Trophoblast cell (in vitro differentiated cells and primary cell): ENCODE measurements at regions not wholly inside any gene's neighbourhood (a gene's known extent, or its start where the extent isn't known, plus 50 kb on each side); places are given as distances from the start of the nearest gene placed in this dataset.
"Not testable (repeated sequence)": the region's sequence is repeated elsewhere in the genome, so short reads cannot be mapped to it uniquely, and the experiment has no call there.

Experiments used
- DNase-seq, 2 donors: peaks; one replicate each; pipeline ENCODE4 v3.0.0-alpha.2; 2016
- H2AFZ ChIP-seq: 2 replicates; pipeline ENCODE4 v1.6.1; 2013; ENCODE audit warnings: low read length, moderate library complexity, mild to moderate bottlenecking; ENCODE audit not compliant: insufficient read depth, poor library complexity
- H2AK5ac ChIP-seq: 2 replicates; pipeline ENCODE4 v1.6.1; 2013; ENCODE audit warnings: mild to moderate bottlenecking, low read length
- H2BK120ac ChIP-seq: 2 replicates; pipeline ENCODE4 v1.6.1; 2013; ENCODE audit warnings: low read length, mild to moderate bottlenecking, moderate library complexity; ENCODE audit not compliant: insufficient read depth, poor library complexity
- H2BK12ac ChIP-seq: 2 replicates; pipeline ENCODE4 v1.6.1; 2013; ENCODE audit warnings: mild to moderate bottlenecking, low read length, moderate library complexity
- H2BK5ac ChIP-seq: 2 replicates; pipeline ENCODE4 v1.6.1; 2013; ENCODE audit warnings: low read length, low read depth, moderate library complexity, mild to moderate bottlenecking; ENCODE audit not compliant: poor library complexity
- H3K14ac ChIP-seq: 2 replicates; pipeline ENCODE4 v1.6.1; 2013; ENCODE audit warnings: mild to moderate bottlenecking, low read length
- H3K18ac ChIP-seq: 2 replicates; pipeline ENCODE4 v1.6.1; 2013; ENCODE audit warnings: mild to moderate bottlenecking, low read length
- H3K23ac ChIP-seq: 2 replicates; pipeline ENCODE4 v1.6.1; 2013; ENCODE audit warnings: low read length
- H3K27ac ChIP-seq: 2 replicates; pipeline ENCODE4 v1.5.1; 2013; ENCODE audit warnings: low read depth, mild to moderate bottlenecking, inconsistent platforms, low read length, moderate library complexity
- H3K27me3 ChIP-seq: 2 replicates; pipeline ENCODE4 v1.6.1; 2013; ENCODE audit warnings: inconsistent platforms, mild to moderate bottlenecking, low read length, moderate library complexity; ENCODE audit not compliant: insufficient read depth
- H3K36me3 ChIP-seq, 2 experiments: 1 replicate in 1 of 2; 2 replicates in 1 of 2; pipeline ENCODE4 v1.6.1; 2013; ENCODE audit warnings: low read length in 2 of 2, mild to moderate bottlenecking in 2 of 2, moderate library complexity in 1 of 2; ENCODE audit not compliant: insufficient read depth in 2 of 2, control insufficient read depth in 1 of 2
- H3K4ac ChIP-seq: 2 replicates; pipeline ENCODE4 v1.6.1; 2013; ENCODE audit warnings: low read depth, mild to moderate bottlenecking, low read length, moderate library complexity
- H3K4me1 ChIP-seq, 2 experiments: 1 replicate in 1 of 2; 2 replicates in 1 of 2; pipeline ENCODE4 v1.6.1; 2013; ENCODE audit warnings: low read length in 2 of 2, mild to moderate bottlenecking in 2 of 2, moderate library complexity in 1 of 2; ENCODE audit not compliant: insufficient read depth in 2 of 2, control insufficient read depth in 1 of 2
- H3K4me2 ChIP-seq: 2 replicates; pipeline ENCODE4 v1.6.1; 2013; ENCODE audit warnings: inconsistent platforms, mild to moderate bottlenecking, low read length, moderate library complexity
- H3K4me3 ChIP-seq: 2 replicates; pipeline ENCODE4 v1.5.1; 2013; ENCODE audit warnings: mild to moderate bottlenecking, low read depth, low read length, inconsistent platforms
- H3K79me1 ChIP-seq: one replicate; pipeline ENCODE4 v1.6.1; 2013; ENCODE audit warnings: low read length
- H3K79me2 ChIP-seq: 2 replicates; pipeline ENCODE4 v1.6.1; 2013; ENCODE audit warnings: low read length, mild to moderate bottlenecking; ENCODE audit not compliant: control insufficient read depth, insufficient read depth, poor library complexity
- H3K9ac ChIP-seq: 2 replicates; pipeline ENCODE4 v1.6.1; 2013; ENCODE audit warnings: mild to moderate bottlenecking, low read length
- H3K9me3 ChIP-seq: 2 replicates; pipeline ENCODE4 v1.6.1; 2013; ENCODE audit warnings: low read depth, mild to moderate bottlenecking, control low read depth, inconsistent platforms, low read length; ENCODE audit not compliant: insufficient read depth
- H4K12ac ChIP-seq: 2 replicates; pipeline ENCODE4 v1.6.1; 2013; ENCODE audit warnings: low read depth, mild to moderate bottlenecking, low read length, moderate library complexity
- H4K8ac ChIP-seq: 2 replicates; pipeline ENCODE4 v1.6.1; 2013; ENCODE audit warnings: low read depth, mild to moderate bottlenecking, low read length, moderate library complexity
- H4K91ac ChIP-seq: one replicate; pipeline ENCODE4 v1.6.1; 2013; ENCODE audit warnings: low read depth, mild to moderate bottlenecking, low read length, moderate library complexity
- WGBS: extraction: QIAGEN DNeasy Blood & Tissue Kit; methylation state at CpG from one replicate; pipeline ENCODE4 v1.1.7; 2013; ENCODE audit warnings: missing lambda C conversion rate; ENCODE audit not compliant: insufficient read length, insufficient coverage; ENCODE audit errors: extremely low coverage; 5-methylcytosine and 5-hydroxymethylcytosine counted together

DNA sequence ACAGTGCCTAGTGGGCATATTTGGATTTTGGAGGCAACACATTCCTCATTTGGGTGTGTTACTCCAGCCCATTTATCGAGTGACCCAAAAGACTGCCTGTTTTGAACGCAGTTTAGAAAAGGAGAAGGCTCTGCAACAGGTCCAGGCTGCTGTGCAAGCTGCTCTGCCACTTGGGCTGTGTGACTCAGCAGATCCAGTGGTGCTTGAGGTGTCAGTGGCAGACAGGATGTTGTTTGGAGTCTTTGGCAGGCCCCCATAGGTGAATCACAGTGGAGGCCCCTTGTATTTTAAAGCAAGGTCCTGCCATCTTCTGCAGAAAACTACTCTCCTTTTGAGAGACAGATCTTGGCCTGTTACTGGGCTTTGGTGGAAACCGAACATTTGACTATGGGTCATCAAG, 104.0 kb downstream of the DNAJB9 start:
- H2BK5ac ChIP-seq, H3K23ac ChIP-seq, H3K4me3 ChIP-seq, H3K18ac ChIP-seq, H3K14ac ChIP-seq, H4K12ac ChIP-seq, H3K4ac ChIP-seq, H3K9ac ChIP-seq, H3K79me2 ChIP-seq, H3K79me1 ChIP-seq, H4K8ac ChIP-seq, H2BK120ac ChIP-seq, H2BK12ac ChIP-seq, H3K27ac ChIP-seq, H4K91ac ChIP-seq, H2AFZ ChIP-seq, H3K9me3 ChIP-seq, DNase-seq, H3K4me2 ChIP-seq, H2AK5ac ChIP-seq, H3K4me1 ChIP-seq, H3K36me3 ChIP-seq, H3K27me3 ChIP-seq: not testable (repeated sequence)
- no CpG with 5 or more reads among the region's 3 CpGs for WGBS

DNA sequence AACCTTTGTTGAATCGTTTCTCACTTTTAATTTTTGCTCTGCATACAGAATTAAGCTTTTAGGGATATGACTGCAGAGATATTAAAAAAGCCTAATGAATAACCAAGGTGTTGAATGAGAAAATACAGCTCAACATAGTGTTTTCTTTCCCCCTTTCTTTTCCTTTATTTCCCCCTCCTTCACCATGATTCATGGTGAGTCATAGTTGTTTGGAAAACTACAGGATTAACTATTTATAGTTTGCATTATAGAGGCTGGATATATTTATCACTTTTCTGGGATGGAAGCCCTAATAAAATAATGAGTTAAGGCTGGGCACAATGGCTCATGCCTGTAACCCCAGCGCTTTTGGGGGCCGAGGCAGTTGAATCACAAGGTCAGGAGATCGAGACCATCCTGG, 115.0 kb downstream of the DNAJB9 start:
- H2AK5ac ChIP-seq = no peak overlapping the region
- no peaks in the 10 kb centered on the region for H3K36me3 ChIP-seq
- no peak overlapping the region for H3K23ac ChIP-seq
- no peak for DNase-seq
- H3K79me1 ChIP-seq = no peaks in the 10 kb centered on the region
- no peak overlapping the region for H3K4me2 ChIP-seq
- H3K27ac ChIP-seq = no peak overlapping the region
- H3K4ac ChIP-seq = no peak overlapping the region
- H3K9ac ChIP-seq = no peak overlapping the region
- no peak overlapping the region for H3K18ac ChIP-seq
- H2BK120ac ChIP-seq = no peak overlapping the region
- H4K12ac ChIP-seq = no peak overlapping the region
- H2BK12ac ChIP-seq = no peak overlapping the region
- H4K91ac ChIP-seq = no peak overlapping the region
- H2AFZ ChIP-seq = no peak overlapping the region
- H3K4me3 ChIP-seq = no peak overlapping the region
- H3K4me1 ChIP-seq = no peaks in the 10 kb centered on the region
- no CpG with 5 or more reads among the region's 4 CpGs for WGBS
- no peak overlapping the region for H4K8ac ChIP-seq
- no peak overlapping the region for H3K14ac ChIP-seq
- no peak overlapping the region for H2BK5ac ChIP-seq
- no peaks in the 10 kb centered on the region for H3K79me2 ChIP-seq
- no peaks in the 10 kb centered on the region for H3K27me3 ChIP-seq
- no peaks in the 10 kb centered on the region for H3K9me3 ChIP-seq

DNA sequence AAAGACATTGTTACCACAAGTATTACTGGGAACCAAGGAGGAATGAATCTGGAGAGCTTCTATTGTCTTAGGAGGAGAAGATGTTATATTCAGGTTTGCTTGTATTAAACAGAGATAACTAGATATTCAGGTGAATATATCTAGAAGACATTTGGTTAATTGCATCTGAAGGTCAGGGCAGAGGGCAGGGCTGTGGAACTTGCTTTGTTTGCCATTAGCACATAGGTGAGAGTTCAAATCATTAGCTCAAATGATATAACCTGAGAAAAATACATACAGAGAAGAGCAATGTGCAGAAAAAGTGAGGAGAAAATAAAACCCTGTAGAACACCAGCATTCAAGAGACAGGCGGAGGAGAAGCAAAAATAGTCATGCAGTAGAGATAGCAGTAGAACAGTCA, 116.8 kb downstream of the DNAJB9 start:
- no peak overlapping the region for H2BK5ac ChIP-seq
- no peak overlapping the region for H4K91ac ChIP-seq
- no peak overlapping the region for H3K4me3 ChIP-seq
- H2BK12ac ChIP-seq = no peak overlapping the region
- no peak overlapping the region for H4K12ac ChIP-seq
- H3K23ac ChIP-seq = no peak overlapping the region
- no peaks in the 10 kb centered on the region for H3K9me3 ChIP-seq
- no peak overlapping the region for H4K8ac ChIP-seq
- no peaks in the 10 kb centered on the region for H3K4me1 ChIP-seq
- H3K4ac ChIP-seq = no peak overlapping the region
- H2AFZ ChIP-seq = no peak overlapping the region
- no peak for DNase-seq
- no peak overlapping the region for H2BK120ac ChIP-seq
- no peaks in the 10 kb centered on the region for H3K79me1 ChIP-seq
- no peak overlapping the region for H3K27ac ChIP-seq
- no peak overlapping the region for H3K4me2 ChIP-seq
- H3K18ac ChIP-seq = no peak overlapping the region
- H3K14ac ChIP-seq = no peak overlapping the region
- no peaks in the 10 kb centered on the region for H3K79me2 ChIP-seq
- H3K27me3 ChIP-seq = no peaks in the 10 kb centered on the region
- no peaks in the 10 kb centered on the region for H3K36me3 ChIP-seq
- H2AK5ac ChIP-seq = no peak overlapping the region
- no peak overlapping the region for H3K9ac ChIP-seq
- no CpG with 5 or more reads among the region's 1 CpG for WGBS

DNA sequence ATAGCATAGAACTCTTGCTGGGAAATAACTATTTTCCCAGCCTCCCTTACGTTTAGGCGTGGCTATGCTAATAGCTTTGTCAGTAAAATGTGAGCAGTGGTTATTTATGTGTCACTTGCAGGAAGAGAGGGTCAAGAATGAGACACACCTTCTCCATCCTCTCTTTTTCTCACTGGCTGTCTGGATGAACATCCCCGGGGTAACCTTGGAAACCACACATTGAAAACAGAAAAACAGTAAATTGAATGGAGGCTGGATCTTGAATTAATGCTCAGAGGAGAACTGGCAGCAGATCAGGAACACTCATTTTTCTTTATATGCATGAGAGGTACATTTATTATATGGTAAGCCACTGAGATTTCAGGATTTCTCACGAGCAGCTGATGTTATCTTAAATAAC, 127.6 kb downstream of the DNAJB9 start:
- Histone ChIP-seq H3K18ac (no peak overlapping the region), H3K4me3 (no peak overlapping the region), H2BK12ac (no peak overlapping the region), H2AFZ (no peak overlapping the region), H4K12ac (no peak overlapping the region), H3K9me3 (no peaks in the 10 kb centered on the region), H3K36me3 (no peaks in the 10 kb centered on the region), H3K14ac (no peak overlapping the region), H3K27me3 (no peaks in the 10 kb centered on the region), H2BK5ac (no peak overlapping the region), H3K79me1 (no peaks in the 10 kb centered on the region), H3K4me1 (no peaks in the 10 kb centered on the region), H3K4ac (no peak overlapping the region), H2BK120ac (no peak overlapping the region), H3K9ac (no peak overlapping the region), H2AK5ac (no peak overlapping the region), H3K27ac (no peak overlapping the region), H3K4me2 (no peak overlapping the region), H4K8ac (no peak overlapping the region), H3K23ac (no peak overlapping the region), H3K79me2 (no peaks in the 10 kb centered on the region), H4K91ac (no peak overlapping the region)
- WGBS = no CpG with 5 or more reads among the region's 4 CpGs
- no peak for DNase-seq

DNA sequence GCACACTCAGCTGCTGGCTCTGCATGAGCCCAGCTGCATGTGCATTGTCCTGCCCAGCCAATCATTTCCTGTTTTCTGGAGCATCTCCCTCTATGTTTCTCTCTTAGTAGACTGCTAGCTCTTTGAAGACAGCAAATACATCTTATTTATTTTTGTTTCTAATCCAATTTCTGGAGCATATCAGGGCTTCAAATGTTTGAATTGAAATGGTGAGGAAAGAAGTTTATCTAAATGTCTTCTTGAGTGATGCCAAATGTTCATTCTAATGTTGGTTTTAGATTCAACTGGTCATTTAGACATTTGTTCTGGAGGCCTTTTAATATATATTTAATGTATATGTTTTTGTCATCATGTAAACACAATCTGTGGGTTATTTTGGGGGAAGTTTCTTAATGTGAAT, 141.9 kb downstream of the DNAJB9 start:
- no peak overlapping the region for H3K18ac ChIP-seq
- H2BK120ac ChIP-seq = no peak overlapping the region
- H2BK12ac ChIP-seq = no peak overlapping the region
- H3K9ac ChIP-seq = no peak overlapping the region
- no peak overlapping the region for H2AK5ac ChIP-seq
- no peak overlapping the region for H3K27ac ChIP-seq
- H3K79me2 ChIP-seq = no peaks in the 10 kb centered on the region
- no peak overlapping the region for H3K4me2 ChIP-seq
- H3K79me1 ChIP-seq = no peaks in the 10 kb centered on the region
- no peaks in the 10 kb centered on the region for H3K4me1 ChIP-seq
- no peak overlapping the region for H2BK5ac ChIP-seq
- no peak overlapping the region for H3K14ac ChIP-seq
- H3K27me3 ChIP-seq = no peaks in the 10 kb centered on the region
- no peak overlapping the region for H4K91ac ChIP-seq
- no peak overlapping the region for H4K12ac ChIP-seq
- DNase-seq = no peak
- no peak overlapping the region for H4K8ac ChIP-seq
- H3K4me3 ChIP-seq = no peak overlapping the region
- H3K23ac ChIP-seq = no peak overlapping the region
- H3K9me3 ChIP-seq = no peaks in the 10 kb centered on the region
- H3K4ac ChIP-seq = no peak overlapping the region
- no peaks in the 10 kb centered on the region for H3K36me3 ChIP-seq
- H2AFZ ChIP-seq = no peak overlapping the region
